ENCODE measurements at regions not wholly inside any gene's neighbourhood (a gene's known extent, or its start where the extent isn't known, plus 50 kb on each side); places are given as distances from the start of the nearest gene placed in this dataset.

- no peak overlapping the region for H3K27ac ChIP-seq (ENCODE audit: low read depth in 1 of 2, low read length in 2 of 2)
- H3K27me3 ChIP-seq (ENCODE audit: control insufficient read depth in 4 of 4, insufficient read depth in 4 of 4, low read length in 3 of 4): no peaks in the 10 kb centered on the region
- no peak for TF ChIP-seq TAF1 (conservative IDR thresholded peaks at IDR 0.05)
- TF ChIP-seq RAD21 (IDR thresholded peaks at IDR 0.05): no peak
- no peak for TF ChIP-seq MAX (IDR thresholded peaks at IDR 0.05)
- no peak for TF ChIP-seq RXRA (IDR thresholded peaks at IDR 0.05)
- no peak for TF ChIP-seq REST (IDR thresholded peaks at IDR 0.05)
- TF ChIP-seq SP1 (IDR thresholded peaks at IDR 0.05): no peak
- TF ChIP-seq YY1 (IDR thresholded peaks at IDR 0.05): no peak
- TF ChIP-seq HNF4G (IDR thresholded peaks at IDR 0.05): no peak
- TF ChIP-seq JUND (IDR thresholded peaks at IDR 0.05): no peak
- no peak for TF ChIP-seq NR2F2 (IDR thresholded peaks at IDR 0.05)
- no peak overlapping the region for H3K4me3 ChIP-seq (ENCODE audit: low read depth in 1 of 3, low read length in 3 of 3)
- no peaks in the 10 kb centered on the region for H3K36me3 ChIP-seq (ENCODE audit: control insufficient read depth in 4 of 4, insufficient read depth in 3 of 4, low read depth in 1 of 4, low read length in 3 of 4)
- no peak overlapping the region for H3K9ac ChIP-seq (ENCODE audit: low read depth in 1 of 2, low read length in 2 of 2)
- H3K4me1 ChIP-seq (ENCODE audit: control insufficient read depth in 4 of 4, insufficient read depth in 4 of 4, low read length in 3 of 4): no peaks in the 10 kb centered on the region
- WGBS: 94% methylated on average over 1 of the region's 1 CpG
- no peak for DNase-seq (ENCODE audit: low spot score)
- H3K9me3 ChIP-seq (ENCODE audit: control insufficient read depth in 4 of 4, low read length in 3 of 4): no peaks in the 10 kb centered on the region
These were observed 215.8 kb downstream of the PHLDA1 start for GRCh38 chr12:75815756-75816155.

GRCh38 chr12:75814851-75815754, 216.5 kb downstream of the PHLDA1 start:
- no peak for DNase-seq (ENCODE audit: low spot score)
- no peaks in the 10 kb centered on the region for H3K4me1 ChIP-seq (ENCODE audit: control insufficient read depth in 4 of 4, insufficient read depth in 4 of 4, low read length in 3 of 4)
- peak overlapping the region in 1 of 2 donors; percentile 22 for H3K27ac ChIP-seq (ENCODE audit: low read depth in 1 of 2, low read length in 2 of 2)
- no peaks in the 10 kb centered on the region for H3K36me3 ChIP-seq (ENCODE audit: control insufficient read depth in 4 of 4, insufficient read depth in 3 of 4, low read depth in 1 of 4, low read length in 3 of 4)
- TF ChIP-seq NR2F2 (IDR thresholded peaks at IDR 0.05): peak; percentile 44
- peak in 1 of 2 donors; percentile 12 for TF ChIP-seq RAD21 (IDR thresholded peaks at IDR 0.05)
- TF ChIP-seq JUND (IDR thresholded peaks at IDR 0.05): no peak
- H3K9ac ChIP-seq (ENCODE audit: low read depth in 1 of 2, low read length in 2 of 2): no peak overlapping the region
- no peak overlapping the region for H3K4me3 ChIP-seq (ENCODE audit: low read depth in 1 of 3, low read length in 3 of 3)
- H3K27me3 ChIP-seq (ENCODE audit: control insufficient read depth in 4 of 4, insufficient read depth in 4 of 4, low read length in 3 of 4): no peaks in the 10 kb centered on the region
- no peaks in the 10 kb centered on the region for H3K9me3 ChIP-seq (ENCODE audit: control insufficient read depth in 4 of 4, low read length in 3 of 4)
- WGBS: 64% methylated on average over 6 of the region's 6 CpGs

- Histone ChIP-seq H3K27ac (ENCODE audit: low read depth in 1 of 2, low read length in 2 of 2) (no peak overlapping the region), H3K4me3 (ENCODE audit: low read depth in 1 of 3, low read length in 3 of 3) (no peak overlapping the region), H3K27me3 (ENCODE audit: control insufficient read depth in 4 of 4, insufficient read depth in 4 of 4, low read length in 3 of 4) (no peaks in the 10 kb centered on the region), H3K4me1 (ENCODE audit: control insufficient read depth in 4 of 4, insufficient read depth in 4 of 4, low read length in 3 of 4) (no peaks in the 10 kb centered on the region), H3K36me3 (ENCODE audit: control insufficient read depth in 4 of 4, insufficient read depth in 3 of 4, low read depth in 1 of 4, low read length in 3 of 4) (no peaks in the 10 kb centered on the region), H3K9ac (ENCODE audit: low read depth in 1 of 2, low read length in 2 of 2) (no peak overlapping the region), H3K9me3 (ENCODE audit: control insufficient read depth in 4 of 4, low read length in 3 of 4) (peaks cover 0 to 2% (median 0%) of the 10 kb centered on the region in 4 donors)
- 46% methylated on average over 1 of the region's 1 CpG for WGBS
- no peak for DNase-seq (ENCODE audit: low spot score)
- TF ChIP-seq NR2F2 (IDR thresholded peaks at IDR 0.05): no peak
- TF ChIP-seq FOXA1 (IDR thresholded peaks at IDR 0.05): no peak
- no peak for TF ChIP-seq JUND (IDR thresholded peaks at IDR 0.05)
- no peak for TF ChIP-seq ZBTB33 (IDR thresholded peaks at IDR 0.05)
- no peak for TF ChIP-seq ATF3 (IDR thresholded peaks at IDR 0.05)
- TF ChIP-seq TAF1 (conservative IDR thresholded peaks at IDR 0.05): no peak
- no peak for TF ChIP-seq MAX (IDR thresholded peaks at IDR 0.05)
- TF ChIP-seq YY1 (IDR thresholded peaks at IDR 0.05): no peak
- no peak for TF ChIP-seq REST (IDR thresholded peaks at IDR 0.05)
- TF ChIP-seq FOXA2 (IDR thresholded peaks at IDR 0.05): no peak
- no peak for TF ChIP-seq RAD21 (IDR thresholded peaks at IDR 0.05)
- no peak for TF ChIP-seq SP1 (IDR thresholded peaks at IDR 0.05)
- no peak for TF ChIP-seq HNF4A (conservative IDR thresholded peaks at IDR 0.05)
These were observed 218.5 kb downstream of the PHLDA1 start for GRCh38 chr12:75813072-75813471.

Data from liver (tissue), 7 donors.